ENCODE measurements at regions not wholly inside any gene's neighbourhood (a gene's known extent, or its start where the extent isn't known, plus 50 kb on each side); places are given as distances from the start of the nearest gene placed in this dataset.

GRCh38 chr1:213564215-213564659 lies 423.5 kb upstream of the PROX1 start:
- Histone ChIP-seq H2BK5ac (ENCODE audit: low read length) (no peak overlapping the region), H3K27ac (ENCODE audit: low read depth, low read length) (no peak overlapping the region), H2BK15ac (replicated peaks; ENCODE audit: low read depth) (no peak overlapping the region), H3K18ac (ENCODE audit: low read length) (no peak overlapping the region), H4K5ac (ENCODE audit: low read length) (no peak overlapping the region), H3K4me1 (ENCODE audit: control insufficient read depth, low read depth, low read length) (no peaks in the 10 kb centered on the region), H2AK5ac (ENCODE audit: low read length) (no peak overlapping the region), H3K4me3 (ENCODE audit: low read length) (no peak overlapping the region), H3K23ac (ENCODE audit: low read length) (no peak overlapping the region), H3K4ac (ENCODE audit: low read depth, low read length) (no peak overlapping the region), H3K79me1 (ENCODE audit: low read length) (no peaks in the 10 kb centered on the region), H4K8ac (ENCODE audit: low read depth, low read length) (no peak overlapping the region), H2BK120ac (ENCODE audit: low read depth, low read length) (no peak overlapping the region), H3K9ac (ENCODE audit: low read length) (no peak overlapping the region), H3K27me3 (ENCODE audit: insufficient read depth, low read length, poor library complexity) (no peaks in the 10 kb centered on the region), H3K36me3 (ENCODE audit: control insufficient read depth, insufficient read depth, low read length) (no peaks in the 10 kb centered on the region), H3K56ac (ENCODE audit: low read length) (no peak overlapping the region), H3K79me2 (ENCODE audit: control insufficient read depth, insufficient read depth, low read length) (no peaks in the 10 kb centered on the region), H3K4me2 (ENCODE audit: low read length) (no peak overlapping the region)
- DNase-seq = peak; percentile 70

DNA sequence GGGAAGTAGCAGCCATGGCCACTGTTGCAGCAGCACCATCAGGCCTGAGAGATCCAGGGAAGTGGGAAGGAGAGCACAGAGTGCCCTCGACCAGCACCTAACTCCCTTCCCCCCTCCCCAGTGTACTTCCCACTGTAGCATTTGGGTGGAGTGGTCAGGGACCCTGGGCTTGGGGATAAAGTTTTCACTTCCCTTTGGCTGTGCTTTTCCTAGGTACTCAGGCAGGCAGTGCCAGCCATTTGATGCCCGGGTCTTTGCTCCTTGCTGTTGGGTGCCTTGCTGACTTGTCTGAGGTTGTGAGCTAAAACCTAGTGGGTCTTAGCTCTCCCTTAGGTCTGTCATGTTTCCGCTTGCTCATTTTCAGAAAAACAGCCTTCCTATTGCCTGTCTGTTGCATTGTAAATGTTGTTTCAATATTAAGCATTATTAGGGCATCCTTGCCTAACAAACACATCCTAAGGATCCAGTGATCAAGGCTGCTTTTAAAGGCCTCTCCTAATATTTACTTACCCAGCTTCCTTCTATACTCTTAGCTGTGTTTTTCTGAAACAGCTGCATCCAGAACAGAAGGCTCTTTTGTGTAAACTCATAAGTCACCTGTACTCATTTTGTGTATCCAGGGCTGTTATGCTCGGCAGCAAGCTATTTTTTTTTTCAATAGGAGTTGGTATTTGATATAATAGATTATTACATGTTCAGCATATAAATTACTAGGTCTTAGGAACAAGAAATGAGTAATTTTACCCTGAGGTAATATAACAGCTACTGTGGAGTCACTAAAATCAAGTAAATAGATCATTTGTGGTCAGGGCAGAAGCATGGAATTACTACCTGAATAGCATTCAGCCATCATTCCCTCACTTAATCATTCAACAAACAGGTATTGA lies 418.6 kb upstream of the PROX1 start:
- Histone ChIP-seq H3K4me1 (ENCODE audit: control insufficient read depth, low read depth, low read length) (no peaks in the 10 kb centered on the region), H3K79me1 (ENCODE audit: low read length) (no peaks in the 10 kb centered on the region)

GRCh38 chr1:213569816-213570150 lies 418.0 kb upstream of the PROX1 start:
- no CpG with 5 or more reads among the region's 4 CpGs for WGBS (ENCODE audit: extremely low coverage, insufficient coverage, low lambda C conversion rate)
- Histone ChIP-seq H2AK5ac (ENCODE audit: low read length) (no peak overlapping the region), H3K27me3 (ENCODE audit: insufficient read depth, low read length, poor library complexity) (no peaks in the 10 kb centered on the region)

More for the DNA sequence above, 418.6 kb upstream of the PROX1 start:
- Histone ChIP-seq H3K9ac (ENCODE audit: low read length) (no peak overlapping the region), H3K18ac (ENCODE audit: low read length) (no peak overlapping the region), H3K4me3 (ENCODE audit: low read length) (no peak overlapping the region), H3K23ac (ENCODE audit: low read length) (no peak overlapping the region), H3K79me2 (ENCODE audit: control insufficient read depth, insufficient read depth, low read length) (no peaks in the 10 kb centered on the region), H3K4me2 (ENCODE audit: low read length) (no peak overlapping the region), H4K8ac (ENCODE audit: low read depth, low read length) (no peak overlapping the region), H2AK5ac (ENCODE audit: low read length) (no peak overlapping the region), H3K27ac (ENCODE audit: low read depth, low read length) (no peak overlapping the region), H2BK5ac (ENCODE audit: low read length) (no peak overlapping the region), H3K27me3 (ENCODE audit: insufficient read depth, low read length, poor library complexity) (no peaks in the 10 kb centered on the region), H4K5ac (ENCODE audit: low read length) (no peak overlapping the region), H2BK120ac (ENCODE audit: low read depth, low read length) (no peak overlapping the region), H3K56ac (ENCODE audit: low read length) (no peak overlapping the region), H3K4ac (ENCODE audit: low read depth, low read length) (no peak overlapping the region), H2BK15ac (replicated peaks; ENCODE audit: low read depth) (no peak overlapping the region), H3K36me3 (ENCODE audit: control insufficient read depth, insufficient read depth, low read length) (no peaks in the 10 kb centered on the region)
- no CpG with 5 or more reads among the region's 4 CpGs for WGBS (ENCODE audit: extremely low coverage, insufficient coverage, low lambda C conversion rate)
- no peak for DNase-seq

GRCh38 chr1:213570487-213570886 lies 417.3 kb upstream of the PROX1 start:
- Histone ChIP-seq H3K18ac (ENCODE audit: low read length) (no peak overlapping the region), H3K9ac (ENCODE audit: low read length) (no peak overlapping the region), H2BK120ac (ENCODE audit: low read depth, low read length) (no peak overlapping the region), H3K79me1 (ENCODE audit: low read length) (no peaks in the 10 kb centered on the region), H3K4me2 (ENCODE audit: low read length) (no peak overlapping the region), H3K27ac (ENCODE audit: low read depth, low read length) (no peak overlapping the region), H4K5ac (ENCODE audit: low read length) (no peak overlapping the region), H2AK5ac (ENCODE audit: low read length) (no peak overlapping the region), H3K23ac (ENCODE audit: low read length) (no peak overlapping the region), H3K4me1 (ENCODE audit: control insufficient read depth, low read depth, low read length) (no peaks in the 10 kb centered on the region), H3K27me3 (ENCODE audit: insufficient read depth, low read length, poor library complexity) (no peaks in the 10 kb centered on the region), H3K4ac (ENCODE audit: low read depth, low read length) (no peak overlapping the region), H2BK5ac (ENCODE audit: low read length) (no peak overlapping the region), H3K36me3 (ENCODE audit: control insufficient read depth, insufficient read depth, low read length) (no peaks in the 10 kb centered on the region), H4K8ac (ENCODE audit: low read depth, low read length) (no peak overlapping the region), H3K56ac (ENCODE audit: low read length) (no peak overlapping the region), H2BK15ac (replicated peaks; ENCODE audit: low read depth) (no peak overlapping the region), H3K79me2 (ENCODE audit: control insufficient read depth, insufficient read depth, low read length) (no peaks in the 10 kb centered on the region), H3K4me3 (ENCODE audit: low read length) (no peak overlapping the region)
- DNase-seq = no peak
- WGBS (ENCODE audit: extremely low coverage, insufficient coverage, low lambda C conversion rate) = no CpG with 5 or more reads among the region's 2 CpGs

More at GRCh38 chr1:213569816-213570150, 418.0 kb upstream of the PROX1 start:
- Histone ChIP-seq H3K4me3 (ENCODE audit: low read length) (no peak overlapping the region), H2BK120ac (ENCODE audit: low read depth, low read length) (no peak overlapping the region), H3K4me1 (ENCODE audit: control insufficient read depth, low read depth, low read length) (no peaks in the 10 kb centered on the region), H2BK5ac (ENCODE audit: low read length) (no peak overlapping the region), H4K8ac (ENCODE audit: low read depth, low read length) (no peak overlapping the region), H3K4me2 (ENCODE audit: low read length) (no peak overlapping the region), H2BK15ac (replicated peaks; ENCODE audit: low read depth) (no peak overlapping the region), H3K18ac (ENCODE audit: low read length) (no peak overlapping the region), H3K23ac (ENCODE audit: low read length) (no peak overlapping the region), H3K4ac (ENCODE audit: low read depth, low read length) (no peak overlapping the region), H3K79me1 (ENCODE audit: low read length) (no peaks in the 10 kb centered on the region), H4K5ac (ENCODE audit: low read length) (no peak overlapping the region), H3K27ac (ENCODE audit: low read depth, low read length) (no peak overlapping the region), H3K9ac (ENCODE audit: low read length) (no peak overlapping the region), H3K79me2 (ENCODE audit: control insufficient read depth, insufficient read depth, low read length) (no peaks in the 10 kb centered on the region), H3K36me3 (ENCODE audit: control insufficient read depth, insufficient read depth, low read length) (no peaks in the 10 kb centered on the region), H3K56ac (ENCODE audit: low read length) (no peak overlapping the region)
- DNase-seq = no peak

DNA sequence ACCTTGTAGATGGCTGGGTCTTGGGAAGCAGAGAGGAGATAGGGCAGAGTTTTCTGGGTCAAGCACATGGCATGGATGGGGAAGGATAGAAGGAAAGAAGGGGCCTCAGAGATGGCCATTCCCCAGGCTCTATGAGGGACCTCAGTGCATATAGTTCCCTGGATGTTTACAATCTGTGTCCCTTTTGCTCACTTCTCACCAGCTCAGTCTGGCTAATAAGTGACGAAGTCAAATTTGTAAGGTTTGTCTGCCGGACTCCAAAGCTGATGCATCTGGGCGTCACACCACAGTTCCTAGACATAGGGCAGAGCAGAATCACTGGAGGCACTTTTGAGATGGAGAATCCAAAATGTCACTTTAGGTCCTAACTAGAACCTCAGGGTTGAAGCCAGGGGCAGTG lies 416.4 kb upstream of the PROX1 start:
- no peaks in the 10 kb centered on the region for H3K36me3 ChIP-seq (ENCODE audit: control insufficient read depth, insufficient read depth, low read length)
- H3K4me3 ChIP-seq (ENCODE audit: low read length) = no peak overlapping the region
- H3K27ac ChIP-seq (ENCODE audit: low read depth, low read length) = no peak overlapping the region
- no peak overlapping the region for H2BK5ac ChIP-seq (ENCODE audit: low read length)
- H2BK120ac ChIP-seq (ENCODE audit: low read depth, low read length) = no peak overlapping the region
- no peak overlapping the region for H3K23ac ChIP-seq (ENCODE audit: low read length)
- no peaks in the 10 kb centered on the region for H3K27me3 ChIP-seq (ENCODE audit: insufficient read depth, low read length, poor library complexity)
- no peak overlapping the region for H4K8ac ChIP-seq (ENCODE audit: low read depth, low read length)
- H2AK5ac ChIP-seq (ENCODE audit: low read length) = no peak overlapping the region
- no peaks in the 10 kb centered on the region for H3K79me1 ChIP-seq (ENCODE audit: low read length)
- no peak overlapping the region for H3K9ac ChIP-seq (ENCODE audit: low read length)
- WGBS (ENCODE audit: extremely low coverage, insufficient coverage, low lambda C conversion rate) = no CpG with 5 or more reads among the region's 3 CpGs
- no peak for DNase-seq
- no peaks in the 10 kb centered on the region for H3K4me1 ChIP-seq (ENCODE audit: control insufficient read depth, low read depth, low read length)
- no peak overlapping the region for H3K4ac ChIP-seq (ENCODE audit: low read depth, low read length)
- H3K79me2 ChIP-seq (ENCODE audit: control insufficient read depth, insufficient read depth, low read length) = no peaks in the 10 kb centered on the region
- no peak overlapping the region for H4K5ac ChIP-seq (ENCODE audit: low read length)
- no peak overlapping the region for H2BK15ac ChIP-seq (replicated peaks; ENCODE audit: low read depth)
- H3K18ac ChIP-seq (ENCODE audit: low read length) = no peak overlapping the region
- H3K56ac ChIP-seq (ENCODE audit: low read length) = no peak overlapping the region
- H3K4me2 ChIP-seq (ENCODE audit: low read length) = no peak overlapping the region

- Histone ChIP-seq H3K18ac (ENCODE audit: low read length) (no peak overlapping the region), H3K56ac (ENCODE audit: low read length) (no peak overlapping the region), H3K4ac (ENCODE audit: low read depth, low read length) (no peak overlapping the region), H3K4me1 (ENCODE audit: control insufficient read depth, low read depth, low read length) (no peaks in the 10 kb centered on the region), H2AK5ac (ENCODE audit: low read length) (no peak overlapping the region), H2BK15ac (replicated peaks; ENCODE audit: low read depth) (no peak overlapping the region), H3K4me2 (ENCODE audit: low read length) (no peak overlapping the region), H3K79me1 (ENCODE audit: low read length) (no peaks in the 10 kb centered on the region), H3K27ac (ENCODE audit: low read depth, low read length) (no peak overlapping the region), H4K5ac (ENCODE audit: low read length) (no peak overlapping the region), H3K79me2 (ENCODE audit: control insufficient read depth, insufficient read depth, low read length) (no peaks in the 10 kb centered on the region), H3K27me3 (ENCODE audit: insufficient read depth, low read length, poor library complexity) (no peaks in the 10 kb centered on the region), H4K8ac (ENCODE audit: low read depth, low read length) (no peak overlapping the region), H3K23ac (ENCODE audit: low read length) (no peak overlapping the region), H3K36me3 (ENCODE audit: control insufficient read depth, insufficient read depth, low read length) (no peaks in the 10 kb centered on the region), H2BK120ac (ENCODE audit: low read depth, low read length) (no peak overlapping the region), H3K9ac (ENCODE audit: low read length) (no peak overlapping the region), H2BK5ac (ENCODE audit: low read length) (no peak overlapping the region), H3K4me3 (ENCODE audit: low read length) (no peak overlapping the region)
- DNase-seq = no peak
- no CpG with 5 or more reads among the region's 8 CpGs for WGBS (ENCODE audit: extremely low coverage, insufficient coverage, low lambda C conversion rate)
These were observed 415.9 kb upstream of the PROX1 start for GRCh38 chr1:213571843-213572242.

Data from mesendoderm (in vitro differentiated cells).